ENCODE measurements at regions not wholly inside any gene's neighbourhood (a gene's known extent, or its start where the extent isn't known, plus 50 kb on each side); places are given as distances from the start of the nearest gene placed in this dataset.

- ChIA-PET RAD21 (ENCODE audit: unreplicated experiment) (no interaction called here), POLR2A (no interaction called here), CTCF (no interaction called here), SMC1A (ENCODE audit: uncharacterized antibody, unreplicated experiment) (no interaction called here)
- Histone ChIP-seq H3K27ac (ENCODE audit: control insufficient read depth, insufficient read depth) (no peak overlapping the region), H3K4me3 (no peak overlapping the region), H3K36me3 (ENCODE audit: control insufficient read depth in 2 of 2, insufficient read depth in 2 of 2, low read length in 1 of 2) (no peaks in the 10 kb centered on the region), H3K79me2 (ENCODE audit: control insufficient read depth, insufficient read depth, low read length) (no peaks in the 10 kb centered on the region), H2AFZ (ENCODE audit: control insufficient read depth, low read depth, low read length) (no peak overlapping the region), H3K9ac (ENCODE audit: control insufficient read depth, insufficient read depth, low read length) (no peak overlapping the region), H3K9me3 (replicated peaks; ENCODE audit: control insufficient read depth, insufficient read depth, low read length) (no peaks in the 10 kb centered on the region), H4K20me1 (ENCODE audit: control insufficient read depth, insufficient read depth) (no peaks in the 10 kb centered on the region), H3K4me1 (ENCODE audit: control insufficient read depth, insufficient read depth, low read length) (peaks cover 7% of the 10 kb centered on the region), H3K27me3 (replicated peaks in 1 of 2; ENCODE audit: control insufficient read depth in 2 of 2, insufficient read depth in 2 of 2, low read length in 1 of 2) (no peaks in the 10 kb centered on the region; a peak in 1 of 4 replicates), H3K4me2 (ENCODE audit: control insufficient read depth, insufficient read depth) (no peak overlapping the region)
- intact Hi-C loops (cut with micrococcal nuclease; ENCODE audit: unreplicated experiment) (no loop called here), in situ Hi-C loops (cut with MboI) (no loop called here)
- WGBS (ENCODE audit: insufficient coverage, insufficient replicate concordance, low lambda C conversion rate, missing lambda C conversion rate), result 67% methylated on average over 11 of the region's 11 CpGs
- DNase-seq (ENCODE audit: low read depth, low spot score) (no peak), FAIRE-seq (no peak), ATAC-seq (no peak)
- TF ChIP-seq TAF1 (IDR thresholded peaks at IDR 0.05; ENCODE audit: borderline replicate concordance, low read depth, low read length) (no peak), NBN (IDR thresholded peaks at IDR 0.05) (no peak), ELK1 (IDR thresholded peaks at IDR 0.05; ENCODE audit: low read depth, low read length) (no peak), ZNF687 (IDR thresholded peaks at IDR 0.05) (no peak)
- BruUV-seq (replicated peaks), result no TSS peak
These were observed 106.4 kb upstream of the ANO1 start for GRCh38 chr11:69971741-69972140.

Measured in GM12878 (cell line).